ENCODE measurements at regions not wholly inside any gene's neighbourhood (a gene's known extent, or its start where the extent isn't known, plus 50 kb on each side); places are given as distances from the start of the nearest gene placed in this dataset.

DNA sequence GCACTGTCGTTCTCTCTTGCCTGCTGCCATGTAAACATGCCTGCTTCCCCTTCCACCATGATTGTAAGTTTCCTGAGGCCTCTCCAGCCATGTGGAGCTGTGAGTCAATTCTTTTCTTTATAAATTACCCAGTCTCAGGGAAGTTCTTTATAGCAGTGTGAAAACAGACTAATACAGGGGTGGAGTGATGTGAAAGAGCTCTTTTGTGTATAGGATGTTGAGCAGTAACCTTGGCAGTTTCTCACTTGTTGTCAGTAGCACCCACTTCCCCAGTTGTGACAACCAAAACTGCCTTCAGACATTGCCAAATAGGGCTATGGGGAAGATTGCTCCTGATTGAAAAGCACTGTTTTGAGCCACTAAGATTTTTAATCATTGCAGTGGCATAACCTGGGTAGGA is 552.2 kb upstream of the ZNF462 start:
- H3K36me3 Mint-ChIP-seq (ENCODE audit: low read depth, unreplicated experiment) = no peaks in the 10 kb centered on the region
- H3K9me3 Mint-ChIP-seq (ENCODE audit: unreplicated experiment) = no peaks in the 10 kb centered on the region
- DNase-seq (ENCODE audit: low spot score) = no peak
- no peaks in the 10 kb centered on the region for H3K4me1 Mint-ChIP-seq (ENCODE audit: unreplicated experiment)
- no peak overlapping the region for H3K4me3 Mint-ChIP-seq (ENCODE audit: unreplicated experiment)
- no peak overlapping the region for H3K27ac Mint-ChIP-seq (ENCODE audit: unreplicated experiment)
- H3K27me3 Mint-ChIP-seq (ENCODE audit: unreplicated experiment) = no peaks in the 10 kb centered on the region
- TF ChIP-seq, protein P1, sequence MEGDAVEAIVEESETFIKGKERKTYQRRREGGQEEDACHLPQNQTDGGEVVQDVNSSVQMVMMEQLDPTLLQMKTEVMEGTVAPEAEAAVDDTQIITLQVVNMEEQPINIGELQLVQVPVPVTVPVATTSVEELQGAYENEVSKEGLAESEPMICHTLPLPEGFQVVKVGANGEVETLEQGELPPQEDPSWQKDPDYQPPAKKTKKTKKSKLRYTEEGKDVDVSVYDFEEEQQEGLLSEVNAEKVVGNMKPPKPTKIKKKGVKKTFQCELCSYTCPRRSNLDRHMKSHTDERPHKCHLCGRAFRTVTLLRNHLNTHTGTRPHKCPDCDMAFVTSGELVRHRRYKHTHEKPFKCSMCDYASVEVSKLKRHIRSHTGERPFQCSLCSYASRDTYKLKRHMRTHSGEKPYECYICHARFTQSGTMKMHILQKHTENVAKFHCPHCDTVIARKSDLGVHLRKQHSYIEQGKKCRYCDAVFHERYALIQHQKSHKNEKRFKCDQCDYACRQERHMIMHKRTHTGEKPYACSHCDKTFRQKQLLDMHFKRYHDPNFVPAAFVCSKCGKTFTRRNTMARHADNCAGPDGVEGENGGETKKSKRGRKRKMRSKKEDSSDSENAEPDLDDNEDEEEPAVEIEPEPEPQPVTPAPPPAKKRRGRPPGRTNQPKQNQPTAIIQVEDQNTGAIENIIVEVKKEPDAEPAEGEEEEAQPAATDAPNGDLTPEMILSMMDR (IDR thresholded peaks at IDR 0.05; ENCODE audit: unreplicated experiment) = no peak

DNA sequence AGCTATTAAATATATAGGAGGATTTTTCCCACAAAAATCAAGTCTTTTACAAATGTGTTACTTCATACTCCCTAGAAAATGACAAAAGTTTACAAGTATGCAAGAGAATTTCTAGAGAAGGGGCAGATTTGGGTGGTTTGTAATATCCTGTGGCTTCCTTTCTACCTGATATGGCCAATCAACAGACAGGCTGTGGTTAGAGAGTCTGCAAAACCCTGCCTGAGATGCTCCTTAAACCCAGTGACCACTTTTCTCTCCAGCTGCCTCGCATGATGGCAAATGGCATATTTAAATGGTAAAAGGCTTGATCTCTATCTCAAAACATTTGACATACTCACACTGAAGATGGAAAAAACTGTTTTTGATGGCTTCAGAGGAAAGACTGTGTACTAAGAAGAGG is 550.1 kb upstream of the ZNF462 start:
- no peaks in the 10 kb centered on the region for H3K4me1 Mint-ChIP-seq (ENCODE audit: unreplicated experiment)

DNA sequence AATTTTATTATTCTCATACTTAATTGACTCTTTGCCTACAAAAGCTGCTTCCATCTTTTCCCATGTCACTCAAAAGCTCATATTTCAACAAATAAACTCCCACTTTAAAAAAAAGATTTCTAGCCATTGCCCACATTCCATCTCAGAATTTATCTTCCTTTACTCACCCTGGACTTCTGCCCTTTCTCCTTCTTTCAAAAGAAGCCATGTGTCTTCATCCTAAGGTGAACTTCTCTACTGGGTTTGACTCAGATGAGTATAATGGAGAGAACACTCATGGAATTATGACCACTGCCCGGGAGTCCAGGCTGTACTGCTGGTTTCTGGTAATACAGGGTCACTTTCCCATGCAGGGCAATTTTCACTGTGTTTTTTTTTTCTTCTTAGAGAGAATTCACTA is 548.5 kb upstream of the ZNF462 start:
- H3K4me1 Mint-ChIP-seq (ENCODE audit: unreplicated experiment) = no peaks in the 10 kb centered on the region
- no peaks in the 10 kb centered on the region for H3K9me3 Mint-ChIP-seq (ENCODE audit: unreplicated experiment)
- TF ChIP-seq, protein P1 (IDR thresholded peaks at IDR 0.05; ENCODE audit: unreplicated experiment) = no peak
- no peak for DNase-seq (ENCODE audit: low spot score)
- H3K36me3 Mint-ChIP-seq (ENCODE audit: low read depth, unreplicated experiment) = no peaks in the 10 kb centered on the region
- H3K4me3 Mint-ChIP-seq (ENCODE audit: unreplicated experiment) = no peak overlapping the region
- no peaks in the 10 kb centered on the region for H3K27me3 Mint-ChIP-seq (ENCODE audit: unreplicated experiment)
- no peak overlapping the region for H3K27ac Mint-ChIP-seq (ENCODE audit: unreplicated experiment)

More for the DNA sequence above, 550.1 kb upstream of the ZNF462 start:
- no peak overlapping the region for H3K4me3 Mint-ChIP-seq (ENCODE audit: unreplicated experiment)
- H3K9me3 Mint-ChIP-seq (ENCODE audit: unreplicated experiment) = no peaks in the 10 kb centered on the region
- no peaks in the 10 kb centered on the region for H3K27me3 Mint-ChIP-seq (ENCODE audit: unreplicated experiment)
- no peaks in the 10 kb centered on the region for H3K36me3 Mint-ChIP-seq (ENCODE audit: low read depth, unreplicated experiment)
- DNase-seq (ENCODE audit: low spot score) = no peak
- TF ChIP-seq, protein P1 (IDR thresholded peaks at IDR 0.05; ENCODE audit: unreplicated experiment) = no peak
- H3K27ac Mint-ChIP-seq (ENCODE audit: unreplicated experiment) = no peak overlapping the region

DNA sequence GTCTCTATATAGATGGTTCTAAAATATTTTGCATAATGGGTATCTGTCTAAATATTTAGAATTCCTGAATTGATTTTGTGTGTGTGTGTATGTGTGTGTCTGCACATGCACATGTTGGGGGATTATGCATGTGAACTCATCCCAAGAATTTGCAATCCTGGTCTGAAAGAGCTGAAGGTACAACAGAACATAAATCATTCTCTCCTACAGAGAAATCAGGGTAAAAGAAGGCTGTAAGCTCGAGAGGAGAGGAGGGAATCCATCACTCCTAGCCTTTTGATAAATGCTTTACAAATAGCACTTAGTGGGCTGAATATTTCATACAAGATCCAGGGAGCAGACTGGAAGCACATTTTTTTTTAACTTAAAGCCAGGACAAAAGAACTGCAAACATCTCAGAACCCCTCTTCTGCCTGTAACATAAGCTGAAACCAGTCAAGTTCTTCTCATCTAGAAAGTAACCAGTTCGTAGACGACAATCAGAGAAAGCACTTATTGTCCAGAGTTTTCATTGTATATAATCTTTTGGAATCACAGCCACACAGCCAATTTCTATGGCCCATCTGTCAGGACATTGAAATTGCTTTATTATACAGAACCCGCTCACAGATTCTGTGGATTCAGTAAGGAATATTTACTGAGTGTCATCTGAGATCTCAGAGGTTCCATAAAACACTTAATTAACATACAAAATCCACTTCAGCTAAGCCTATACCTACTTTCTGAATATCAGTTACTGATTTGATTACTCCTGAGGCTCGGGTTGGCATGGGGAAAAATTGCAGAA is 541.4 kb upstream of the ZNF462 start:
- no peaks in the 10 kb centered on the region for H3K9me3 Mint-ChIP-seq (ENCODE audit: unreplicated experiment)
- H3K27ac Mint-ChIP-seq (ENCODE audit: unreplicated experiment) = no peak overlapping the region
- H3K4me1 Mint-ChIP-seq (ENCODE audit: unreplicated experiment) = no peaks in the 10 kb centered on the region
- H3K27me3 Mint-ChIP-seq (ENCODE audit: unreplicated experiment) = no peaks in the 10 kb centered on the region
- H3K36me3 Mint-ChIP-seq (ENCODE audit: low read depth, unreplicated experiment) = no peaks in the 10 kb centered on the region
- DNase-seq (ENCODE audit: low spot score) = no peak
- no peak overlapping the region for H3K4me3 Mint-ChIP-seq (ENCODE audit: unreplicated experiment)
- TF ChIP-seq, protein P1 (IDR thresholded peaks at IDR 0.05; ENCODE audit: unreplicated experiment) = no peak

DNA sequence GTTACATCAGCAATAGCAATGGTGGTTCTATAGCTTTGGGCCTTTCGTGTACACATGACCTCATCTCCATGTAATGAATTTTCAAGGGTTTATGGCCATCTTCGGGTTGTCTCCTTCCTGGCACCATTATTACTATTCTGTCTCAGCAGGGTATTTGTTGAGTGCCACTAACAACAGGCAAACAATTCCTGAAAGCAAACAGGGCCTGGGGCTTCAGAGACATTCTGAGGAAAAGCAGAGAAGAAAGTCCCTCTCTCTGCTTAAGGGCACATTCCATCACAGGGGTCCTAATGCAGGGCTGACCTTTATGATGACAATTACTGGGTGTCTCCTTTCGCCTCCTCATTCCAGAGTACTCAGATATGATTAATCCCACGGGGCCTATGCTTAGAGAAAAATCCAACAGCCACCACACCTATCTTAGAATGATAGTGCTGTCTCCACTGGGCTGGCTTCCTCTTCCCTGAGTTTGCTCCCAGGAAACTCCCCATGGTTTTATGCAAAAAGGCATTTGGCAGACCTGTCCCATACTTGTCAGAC is 540.2 kb upstream of the ZNF462 start:
- H3K27me3 Mint-ChIP-seq (ENCODE audit: unreplicated experiment) = no peaks in the 10 kb centered on the region

More for the DNA sequence above, 540.2 kb upstream of the ZNF462 start:
- no peak for DNase-seq (ENCODE audit: low spot score)
- H3K4me1 Mint-ChIP-seq (ENCODE audit: unreplicated experiment) = no peaks in the 10 kb centered on the region
- no peaks in the 10 kb centered on the region for H3K9me3 Mint-ChIP-seq (ENCODE audit: unreplicated experiment)
- no peak overlapping the region for H3K4me3 Mint-ChIP-seq (ENCODE audit: unreplicated experiment)
- no peak overlapping the region for H3K27ac Mint-ChIP-seq (ENCODE audit: unreplicated experiment)
- TF ChIP-seq, protein P1 (IDR thresholded peaks at IDR 0.05; ENCODE audit: unreplicated experiment) = no peak
- H3K36me3 Mint-ChIP-seq (ENCODE audit: low read depth, unreplicated experiment) = no peaks in the 10 kb centered on the region
